ENCODE measurements at regions not wholly inside any gene's neighbourhood (a gene's known extent, or its start where the extent isn't known, plus 50 kb on each side); places are given as distances from the start of the nearest gene placed in this dataset.
A peak's percentile ranks its signal among the peaks of the same experiment; 100 is the strongest.

- Histone ChIP-seq H3K4me3 (no peak overlapping the region), H3K27me3 (no peaks in the 10 kb centered on the region), H3K4me1 (no peaks in the 10 kb centered on the region), H3K36me3 (no peaks in the 10 kb centered on the region), H3K9me3 (peaks cover 0 to 1% of the 10 kb centered on the region in 2 donors), H3K27ac (no peak overlapping the region)
- TF ChIP-seq CTCF (IDR thresholded peaks at IDR 0.05): no peak
- DNase-seq (ENCODE audit: low spot score): no peak
These were observed 346.0 kb downstream of the MN1 start for GRCh38 chr22:27455526-27455925.

GRCh38 chr22:27456696-27457503 lies 344.7 kb downstream of the MN1 start:
- TF ChIP-seq CTCF (IDR thresholded peaks at IDR 0.05): no peak
- no peak for DNase-seq (ENCODE audit: low spot score)
- no peaks in the 10 kb centered on the region for H3K4me1 ChIP-seq
- no peaks in the 10 kb centered on the region for H3K36me3 ChIP-seq
- no peaks in the 10 kb centered on the region for H3K9me3 ChIP-seq
- no peak overlapping the region for H3K4me3 ChIP-seq
- H3K27me3 ChIP-seq: no peaks in the 10 kb centered on the region
- H3K27ac ChIP-seq: no peak overlapping the region

- Histone ChIP-seq H3K27me3 (no peaks in the 10 kb centered on the region), H3K9me3 (peaks cover 0 to 12% of the 10 kb centered on the region in 2 donors), H3K36me3 (no peaks in the 10 kb centered on the region), H3K4me3 (no peak overlapping the region), H3K4me1 (no peaks in the 10 kb centered on the region), H3K27ac (peak overlapping the region in 1 of 2 donors; percentile 25)
- no peak for TF ChIP-seq CTCF (IDR thresholded peaks at IDR 0.05)
- DNase-seq (ENCODE audit: low spot score): no peak
These were observed 341.6 kb downstream of the MN1 start for GRCh38 chr22:27459999-27460398.

- Histone ChIP-seq H3K36me3 (no peaks in the 10 kb centered on the region), H3K4me1 (no peaks in the 10 kb centered on the region), H3K27me3 (no peaks in the 10 kb centered on the region), H3K27ac (peak overlapping the region in 1 of 2 donors; percentile 25), H3K9me3 (peaks cover 0 to 12% of the 10 kb centered on the region in 2 donors), H3K4me3 (no peak overlapping the region)
- no peak for TF ChIP-seq CTCF (IDR thresholded peaks at IDR 0.05)
- peak; percentile 80 for DNase-seq (ENCODE audit: low spot score)
These were observed 340.8 kb downstream of the MN1 start for GRCh38 chr22:27460591-27461347.

GRCh38 chr22:27461470-27461869 lies 340.1 kb downstream of the MN1 start:
- no peaks in the 10 kb centered on the region for H3K27me3 ChIP-seq

More at GRCh38 chr22:27461470-27461869, 340.1 kb downstream of the MN1 start:
- Histone ChIP-seq H3K4me3 (no peak overlapping the region), H3K36me3 (no peaks in the 10 kb centered on the region), H3K27ac (no peak overlapping the region), H3K4me1 (no peaks in the 10 kb centered on the region), H3K9me3 (peaks cover 0 to 12% of the 10 kb centered on the region in 2 donors)
- TF ChIP-seq CTCF (IDR thresholded peaks at IDR 0.05): no peak
- no peak for DNase-seq (ENCODE audit: low spot score)

Measured in right atrium auricular region (tissue), 2 donors.